Lower leg skin (tissue), 3 donors: ENCODE measurements at regions not wholly inside any gene's neighbourhood (a gene's known extent, or its start where the extent isn't known, plus 50 kb on each side); places are given as distances from the start of the nearest gene placed in this dataset.

Source experiments
- CTCF ChIP-seq, 3 donors: fragments of 450-650 bp; IDR thresholded peaks; one replicate each; pipeline ENCODE4 v1.5.1; 2016; ENCODE audit warnings: antibody characterized with exemption in 3 of 3, mild to moderate bottlenecking in 3 of 3, moderate library complexity in 2 of 3
- POLR2A ChIP-seq, 2 donors: fragments of 450-650 bp; IDR thresholded peaks; one replicate each; pipeline ENCODE4 v1.6.1; 2016 to 2017; ENCODE audit warnings: antibody characterized with exemption in 2 of 2, mild to moderate bottlenecking in 1 of 2, moderate library complexity in 1 of 2

- TF ChIP-seq CTCF (IDR thresholded peaks at IDR 0.05), result no peak
- TF ChIP-seq POLR2A (IDR thresholded peaks at IDR 0.05), result no peak
Measured at GRCh38 chr2:16434393-16434792, 231.2 kb downstream of the CYRIA start.
